GM12892 (cell line): ENCODE measurements at regions not wholly inside any gene's neighbourhood (a gene's known extent, or its start where the extent isn't known, plus 50 kb on each side); places are given as distances from the start of the nearest gene placed in this dataset.

Source experiments
- POLR2A ChIP-seq: IDR thresholded peaks from 2 replicates; pipeline ENCODE4 v1.6.1; 2011; ENCODE audit warnings: low read depth, low read length, control low read depth
- POLR2AphosphoS5 ChIP-seq: IDR thresholded peaks from 2 replicates; pipeline ENCODE4 v1.6.1; 2011; ENCODE audit warnings: low read depth, low read length, control low read depth

DNA sequence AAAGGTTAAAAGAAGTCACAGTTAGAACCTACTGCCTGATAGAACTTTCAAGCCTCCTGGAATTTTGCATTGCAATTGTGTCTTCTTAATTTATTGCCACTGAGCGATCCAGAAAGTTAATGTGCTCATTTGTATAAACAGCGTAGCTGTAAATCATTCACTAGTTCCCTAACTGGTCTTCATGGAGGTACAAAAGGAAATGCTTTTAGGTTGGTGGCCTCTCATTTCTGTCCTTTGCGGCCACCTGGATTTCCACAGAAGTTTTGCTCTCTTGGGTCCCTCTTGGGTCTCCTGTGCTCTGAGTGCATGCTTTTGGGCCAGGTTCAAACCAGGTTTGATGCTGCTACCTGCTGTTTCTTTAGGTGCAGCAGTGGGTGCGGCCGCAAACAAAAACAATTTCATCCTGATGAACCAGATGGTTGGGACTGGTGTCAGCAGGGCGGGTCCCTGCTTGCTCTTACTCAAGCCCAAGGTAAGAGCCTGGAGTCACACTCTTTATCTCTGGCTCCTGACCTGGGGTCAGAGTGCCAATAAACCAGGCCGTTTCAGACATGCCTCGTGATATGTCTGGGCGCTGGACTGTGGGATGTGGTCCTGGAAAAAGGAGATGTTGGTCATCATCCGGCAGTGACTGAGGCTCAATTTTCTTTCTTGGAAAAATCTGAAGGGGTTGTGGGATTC, 270.1 kb downstream of the PTTG2 start:
- TF ChIP-seq POLR2A (no peak), POLR2AphosphoS5 (no peak)
